ENCODE measurements at regions not wholly inside any gene's neighbourhood (a gene's known extent, or its start where the extent isn't known, plus 50 kb on each side); places are given as distances from the start of the nearest gene placed in this dataset.

- no peak for TF ChIP-seq REST (IDR thresholded peaks at IDR 0.05; ENCODE audit: borderline replicate concordance)
- no peak for TF ChIP-seq CTCF (IDR thresholded peaks at IDR 0.05; ENCODE audit: poor library complexity, severe bottlenecking)
- no peak for TF ChIP-seq EP300 (conservative IDR thresholded peaks at IDR 0.05; ENCODE audit: poor library complexity, severe bottlenecking)
- no peak for TF ChIP-seq RAD21 (conservative IDR thresholded peaks at IDR 0.05)
- TF ChIP-seq EZH2 (IDR thresholded peaks at IDR 0.05; ENCODE audit: borderline replicate concordance, insufficient read depth, low read length, poor library complexity, severe bottlenecking) = no peak
- no peak for TF ChIP-seq POLR2AphosphoS5 (IDR thresholded peaks at IDR 0.05)
- no peak for TF ChIP-seq SMC3 (conservative IDR thresholded peaks at IDR 0.05; ENCODE audit: poor library complexity)
- TF ChIP-seq MXI1 (conservative IDR thresholded peaks at IDR 0.05; ENCODE audit: poor library complexity, severe bottlenecking) = no peak
These were observed 180.2 kb upstream of the PZP start for GRCh38 chr12:9388379-9388778.
